ENCODE measurements at regions not wholly inside any gene's neighbourhood (a gene's known extent, or its start where the extent isn't known, plus 50 kb on each side); places are given as distances from the start of the nearest gene placed in this dataset.
A peak's percentile ranks its signal among the peaks of the same experiment; 100 is the strongest.

DNA sequence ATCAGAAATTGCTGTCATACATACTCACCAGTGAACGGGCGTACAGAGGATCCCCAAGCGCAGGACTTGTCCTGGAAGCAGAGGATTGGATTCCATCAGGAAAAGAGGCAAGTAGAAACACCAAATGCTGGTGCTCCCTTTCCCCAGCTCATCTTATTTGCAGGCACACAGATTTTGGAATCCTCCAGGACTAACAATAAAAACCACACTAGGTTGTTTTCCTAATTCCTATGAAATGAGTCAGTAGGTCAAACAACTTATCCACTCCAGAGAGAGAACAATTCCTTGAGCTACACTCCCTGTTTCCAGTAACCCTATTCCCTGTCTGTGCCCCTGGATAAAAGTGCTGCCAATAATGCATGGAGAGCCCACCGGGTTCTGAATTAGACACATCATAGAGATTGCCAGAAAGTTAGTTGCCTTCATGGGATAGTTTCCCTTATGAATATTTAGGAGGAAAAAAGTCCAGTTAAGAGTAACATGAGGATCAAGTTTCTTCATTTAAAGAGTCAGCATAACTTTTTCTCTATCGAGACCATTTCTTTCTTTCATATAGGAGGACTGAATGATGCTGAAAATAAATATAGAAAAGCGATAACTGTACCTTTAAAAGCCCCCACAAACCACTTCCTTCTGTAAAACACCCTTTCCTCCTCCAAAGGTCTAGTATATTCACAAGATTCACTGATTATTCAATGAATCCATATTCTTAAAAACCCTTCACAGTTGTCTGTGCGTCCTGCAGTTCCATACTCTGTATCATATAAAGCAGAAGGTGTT lies 178.3 kb upstream of the KLF14 start:
- no peaks in the 10 kb centered on the region for H3K9me3 Mint-ChIP-seq
- H3K79me2 ChIP-seq (ENCODE audit: insufficient read depth, low read length), result peaks cover 50% of the 10 kb centered on the region
- intact Hi-C loops (cut with micrococcal nuclease), result loop anchor here (2.0 to 5.0 kb wide), 3 partner anchors 19 to 50 kb away; no protein-coding TSS in a partner anchor
- H3K27ac Mint-ChIP-seq, result peak overlapping the region; percentile 97 to 100 (median 98)
- H4K20me1 ChIP-seq (ENCODE audit: insufficient read depth, low read length), result no peaks in the 10 kb centered on the region
- peak overlapping the region; percentile 65 to 95 (median 78) for H3K4me3 ChIP-seq (replicated peaks in 1 of 3; ENCODE audit: low read depth in 2 of 3, low read length in 3 of 3)
- H3K36me3 ChIP-seq (replicated peaks in 1 of 2; ENCODE audit: control insufficient read depth in 1 of 2, insufficient read depth in 2 of 2, low read length in 2 of 2), result peaks cover 0 to 6% of the 10 kb centered on the region in 2 donors
- peak overlapping the region; percentile 97 to 99 for H3K27ac ChIP-seq (ENCODE audit: low read depth in 1 of 2, low read length in 2 of 2)
- H3K4me1 ChIP-seq (ENCODE audit: control insufficient read depth in 1 of 2, insufficient read depth in 2 of 2, low read length in 2 of 2), result peaks cover 44 to 56% of the 10 kb centered on the region in 2 donors
- no peaks in the 10 kb centered on the region for H3K9me3 ChIP-seq (replicated peaks in 1 of 2; ENCODE audit: control insufficient read depth in 1 of 2, insufficient read depth in 1 of 2, low read length in 2 of 2)
- H3K27me3 ChIP-seq (ENCODE audit: control insufficient read depth in 2 of 2, insufficient read depth in 2 of 2, low read length in 2 of 2), result no peaks in the 10 kb centered on the region
- DNase-seq, result no peak
- H2AFZ ChIP-seq (ENCODE audit: insufficient read depth, low read depth, low read length, poor library complexity, severe bottlenecking), result peak overlapping the region; percentile 3
- H3K4me2 ChIP-seq (replicated peaks; ENCODE audit: extremely low read depth, low read length, poor library complexity, severe bottlenecking), result peak overlapping the region; percentile 76
- peaks cover 77% of the 10 kb centered on the region for H3K4me1 Mint-ChIP-seq
- H3K4me3 Mint-ChIP-seq, result peak overlapping the region; percentile 85 to 94
- H3K36me3 Mint-ChIP-seq, result peaks cover 31 to 47% of the 10 kb centered on the region in 2 donors
- peak overlapping the region; percentile 89 for H3K9ac ChIP-seq (ENCODE audit: insufficient read depth, low read length, poor library complexity, severe bottlenecking)
- 27% methylated on average over 3 of the region's 7 CpGs for WGBS (ENCODE audit: insufficient coverage)
- peaks cover 0 to 2% (median 0%) of the 10 kb centered on the region in 3 donors for H3K27me3 Mint-ChIP-seq (ENCODE audit: low read depth in 3 of 3)
- TF ChIP-seq, protein P1, sequence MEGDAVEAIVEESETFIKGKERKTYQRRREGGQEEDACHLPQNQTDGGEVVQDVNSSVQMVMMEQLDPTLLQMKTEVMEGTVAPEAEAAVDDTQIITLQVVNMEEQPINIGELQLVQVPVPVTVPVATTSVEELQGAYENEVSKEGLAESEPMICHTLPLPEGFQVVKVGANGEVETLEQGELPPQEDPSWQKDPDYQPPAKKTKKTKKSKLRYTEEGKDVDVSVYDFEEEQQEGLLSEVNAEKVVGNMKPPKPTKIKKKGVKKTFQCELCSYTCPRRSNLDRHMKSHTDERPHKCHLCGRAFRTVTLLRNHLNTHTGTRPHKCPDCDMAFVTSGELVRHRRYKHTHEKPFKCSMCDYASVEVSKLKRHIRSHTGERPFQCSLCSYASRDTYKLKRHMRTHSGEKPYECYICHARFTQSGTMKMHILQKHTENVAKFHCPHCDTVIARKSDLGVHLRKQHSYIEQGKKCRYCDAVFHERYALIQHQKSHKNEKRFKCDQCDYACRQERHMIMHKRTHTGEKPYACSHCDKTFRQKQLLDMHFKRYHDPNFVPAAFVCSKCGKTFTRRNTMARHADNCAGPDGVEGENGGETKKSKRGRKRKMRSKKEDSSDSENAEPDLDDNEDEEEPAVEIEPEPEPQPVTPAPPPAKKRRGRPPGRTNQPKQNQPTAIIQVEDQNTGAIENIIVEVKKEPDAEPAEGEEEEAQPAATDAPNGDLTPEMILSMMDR (IDR thresholded peaks at IDR 0.05), result no peak

DNA sequence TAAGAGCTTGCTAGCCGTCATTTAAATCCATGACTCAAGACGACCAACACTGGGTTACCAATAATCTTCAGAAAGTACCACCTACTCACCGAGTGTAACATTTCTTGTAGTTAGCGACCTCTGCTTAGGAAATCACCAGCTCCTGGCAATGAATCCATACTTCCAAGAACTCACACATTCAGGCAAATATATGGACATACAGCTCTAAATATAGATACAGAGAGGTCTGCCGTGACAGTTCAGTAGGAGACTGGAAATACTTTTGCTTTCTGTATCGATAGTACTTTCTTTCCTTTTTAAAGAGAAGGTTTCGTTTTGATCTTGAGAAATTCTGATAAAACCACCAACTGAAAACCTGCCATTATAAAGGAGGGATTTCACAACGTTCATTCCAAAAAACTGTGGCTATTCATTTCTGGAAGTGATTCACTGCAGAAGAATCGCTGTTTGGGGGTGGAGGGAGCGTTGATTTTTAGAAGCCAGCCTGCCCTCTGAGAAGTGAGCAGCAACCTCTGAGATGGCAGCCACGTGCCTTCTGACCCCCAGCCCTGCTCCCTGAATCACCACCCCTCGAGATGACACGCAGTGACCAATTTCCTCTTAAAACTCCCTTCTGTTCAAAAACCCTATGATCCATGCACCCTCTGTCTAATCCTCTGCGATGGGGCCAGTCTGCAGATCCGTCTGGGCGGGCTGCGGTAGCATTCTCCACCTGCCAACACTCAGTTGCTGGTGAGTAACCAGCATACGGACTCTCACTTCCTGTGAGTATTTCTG lies 179.0 kb upstream of the KLF14 start:
- TF ChIP-seq, protein P1 (IDR thresholded peaks at IDR 0.05), result no peak
- Histone ChIP-seq H3K9me3 (replicated peaks in 1 of 2; ENCODE audit: control insufficient read depth in 1 of 2, insufficient read depth in 1 of 2, low read length in 2 of 2) (no peaks in the 10 kb centered on the region), H3K27ac (ENCODE audit: low read depth in 1 of 2, low read length in 2 of 2) (peak overlapping the region; percentile 97 to 99), H4K20me1 (ENCODE audit: insufficient read depth, low read length) (no peaks in the 10 kb centered on the region), H3K27me3 (ENCODE audit: control insufficient read depth in 2 of 2, insufficient read depth in 2 of 2, low read length in 2 of 2) (no peaks in the 10 kb centered on the region), H3K79me2 (ENCODE audit: insufficient read depth, low read length) (peaks cover 45% of the 10 kb centered on the region), H2AFZ (ENCODE audit: insufficient read depth, low read depth, low read length, poor library complexity, severe bottlenecking) (peak overlapping the region; percentile 3), H3K36me3 (replicated peaks in 1 of 2; ENCODE audit: control insufficient read depth in 1 of 2, insufficient read depth in 2 of 2, low read length in 2 of 2) (peaks cover 0 to 6% of the 10 kb centered on the region in 2 donors), H3K9ac (ENCODE audit: insufficient read depth, low read length, poor library complexity, severe bottlenecking) (peak overlapping the region; percentile 89), H3K4me1 (ENCODE audit: control insufficient read depth in 1 of 2, insufficient read depth in 2 of 2, low read length in 2 of 2) (peaks cover 44 to 56% of the 10 kb centered on the region in 2 donors), H3K4me2 (replicated peaks; ENCODE audit: extremely low read depth, low read length, poor library complexity, severe bottlenecking) (peak overlapping the region; percentile 76), H3K4me3 (replicated peaks in 1 of 3; ENCODE audit: low read depth in 2 of 3, low read length in 3 of 3) (peak overlapping the region; percentile 65 to 95 (median 78))
- Mint-ChIP-seq H3K4me3 (peak overlapping the region; percentile 85 to 94), H3K4me1 (peaks cover 84% of the 10 kb centered on the region), H3K36me3 (peaks cover 32 to 45% of the 10 kb centered on the region in 2 donors), H3K9me3 (no peaks in the 10 kb centered on the region), H3K27ac (peak overlapping the region; percentile 97 to 100 (median 98)), H3K27me3 (ENCODE audit: low read depth in 3 of 3) (peaks cover 0 to 2% (median 0%) of the 10 kb centered on the region in 3 donors)
- DNase-seq, result peak; percentile 96 to 99 (median 98)
- WGBS (ENCODE audit: insufficient coverage), result 0% methylated on average over 10 of the region's 18 CpGs
- intact Hi-C loops (cut with micrococcal nuclease), result loop anchor here (1.0 to 5.0 kb wide), 4 partner anchors 18 to 49 kb away; no protein-coding TSS in a partner anchor

Measured in CD14-positive monocyte (primary cell).